ENCODE measurements at regions not wholly inside any gene's neighbourhood (a gene's known extent, or its start where the extent isn't known, plus 50 kb on each side); places are given as distances from the start of the nearest gene placed in this dataset.

DNA sequence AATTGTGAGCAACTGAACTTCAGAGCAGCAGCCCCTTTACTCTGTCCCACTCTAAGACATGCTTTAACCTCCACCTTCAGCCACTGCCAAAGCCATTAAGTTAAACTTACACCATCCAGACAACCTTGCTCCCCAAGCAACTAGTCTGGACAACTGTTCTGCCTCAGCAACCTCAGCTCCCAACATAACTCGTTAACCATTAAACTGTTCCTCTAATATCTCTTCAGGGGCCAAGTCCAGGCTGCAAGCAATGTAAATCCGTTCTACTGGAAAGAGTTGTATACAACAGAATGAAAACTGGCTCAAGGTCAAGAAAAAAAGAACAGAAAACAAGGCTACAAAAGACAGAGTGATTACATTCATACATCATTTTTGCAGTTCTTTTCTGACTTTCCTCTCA lies 131.7 kb upstream of the TARS1 start:
- no TSS peak for BruUV-seq (replicated peaks)
- dilution Hi-C loops (cut with MboI; ENCODE audit: extremely low pct_ligation_motif_present, low sequenced_read_pairs) = no loop called here
- intact Hi-C loops (cut with micrococcal nuclease) = loop anchor here (10.0 kb wide), 1 partner anchor 824 kb away; no protein-coding TSS in a partner anchor
- H3K9ac ChIP-seq (replicated peaks; ENCODE audit: extremely low read depth, insufficient read depth, low read length) = no peak overlapping the region
- no peaks in the 10 kb centered on the region for H3K27me3 ChIP-seq (ENCODE audit: control insufficient read depth in 2 of 2, insufficient read depth in 2 of 2, low read length in 2 of 2)
- H3K4me2 ChIP-seq (ENCODE audit: insufficient read depth, low read length) = no peak overlapping the region
- ChIA-PET CTCF (interaction anchor here (0.8 to 2.3 kb wide), 4 partner anchors 9 to 24 kb away, joined by 3 to 10 read pairs (median 3); no protein-coding TSS in a partner anchor), POLR2A (no interaction called here)
- H3K4me3 ChIP-seq (replicated peaks in 1 of 3; ENCODE audit: insufficient read depth in 1 of 3, low read depth in 1 of 3, low read length in 3 of 3) = no peak overlapping the region
- no peak for TF ChIP-seq MYC (IDR thresholded peaks at IDR 0.05; ENCODE audit: low read depth, low read length)
- no peak for TF ChIP-seq GATA2 (IDR thresholded peaks at IDR 0.05; ENCODE audit: insufficient read depth, insufficient read length, low read depth, low read length)
- TF ChIP-seq, protein P1, sequence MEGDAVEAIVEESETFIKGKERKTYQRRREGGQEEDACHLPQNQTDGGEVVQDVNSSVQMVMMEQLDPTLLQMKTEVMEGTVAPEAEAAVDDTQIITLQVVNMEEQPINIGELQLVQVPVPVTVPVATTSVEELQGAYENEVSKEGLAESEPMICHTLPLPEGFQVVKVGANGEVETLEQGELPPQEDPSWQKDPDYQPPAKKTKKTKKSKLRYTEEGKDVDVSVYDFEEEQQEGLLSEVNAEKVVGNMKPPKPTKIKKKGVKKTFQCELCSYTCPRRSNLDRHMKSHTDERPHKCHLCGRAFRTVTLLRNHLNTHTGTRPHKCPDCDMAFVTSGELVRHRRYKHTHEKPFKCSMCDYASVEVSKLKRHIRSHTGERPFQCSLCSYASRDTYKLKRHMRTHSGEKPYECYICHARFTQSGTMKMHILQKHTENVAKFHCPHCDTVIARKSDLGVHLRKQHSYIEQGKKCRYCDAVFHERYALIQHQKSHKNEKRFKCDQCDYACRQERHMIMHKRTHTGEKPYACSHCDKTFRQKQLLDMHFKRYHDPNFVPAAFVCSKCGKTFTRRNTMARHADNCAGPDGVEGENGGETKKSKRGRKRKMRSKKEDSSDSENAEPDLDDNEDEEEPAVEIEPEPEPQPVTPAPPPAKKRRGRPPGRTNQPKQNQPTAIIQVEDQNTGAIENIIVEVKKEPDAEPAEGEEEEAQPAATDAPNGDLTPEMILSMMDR (IDR thresholded peaks at IDR 0.05; ENCODE audit: extremely low read depth in 1 of 2, insufficient read depth in 1 of 2, low read depth in 1 of 2, low read length in 2 of 2) = no peak
- no peaks in the 10 kb centered on the region for H3K79me2 ChIP-seq (ENCODE audit: control insufficient read depth, insufficient read depth, low read length)
- no peaks in the 10 kb centered on the region for H3K4me1 ChIP-seq (ENCODE audit: control insufficient read depth, extremely low read depth, insufficient read depth, low read length)
- no peaks in the 10 kb centered on the region for H4K20me1 ChIP-seq (replicated peaks; ENCODE audit: control insufficient read depth, extremely low read depth, insufficient read depth, low read length)
- H2AFZ ChIP-seq (ENCODE audit: low read depth, low read length) = no peak overlapping the region
- no peak overlapping the region for H3K27ac ChIP-seq (ENCODE audit: insufficient read depth, low read depth, low read length)
- H3K9me1 ChIP-seq (replicated peaks; ENCODE audit: control insufficient read depth, extremely low read depth, insufficient read depth, low read length) = no peaks in the 10 kb centered on the region
- no peaks in the 10 kb centered on the region for H3K9me3 ChIP-seq (replicated peaks; ENCODE audit: control insufficient read depth, insufficient read depth, low read length)
- DNase-seq (ENCODE audit: low read depth, low spot score) = no peak
- FAIRE-seq = no peak
- no peaks in the 10 kb centered on the region for H3K36me3 ChIP-seq (ENCODE audit: control insufficient read depth in 2 of 2, extremely low read depth in 1 of 2, insufficient read depth in 2 of 2, low read length in 2 of 2)

DNA sequence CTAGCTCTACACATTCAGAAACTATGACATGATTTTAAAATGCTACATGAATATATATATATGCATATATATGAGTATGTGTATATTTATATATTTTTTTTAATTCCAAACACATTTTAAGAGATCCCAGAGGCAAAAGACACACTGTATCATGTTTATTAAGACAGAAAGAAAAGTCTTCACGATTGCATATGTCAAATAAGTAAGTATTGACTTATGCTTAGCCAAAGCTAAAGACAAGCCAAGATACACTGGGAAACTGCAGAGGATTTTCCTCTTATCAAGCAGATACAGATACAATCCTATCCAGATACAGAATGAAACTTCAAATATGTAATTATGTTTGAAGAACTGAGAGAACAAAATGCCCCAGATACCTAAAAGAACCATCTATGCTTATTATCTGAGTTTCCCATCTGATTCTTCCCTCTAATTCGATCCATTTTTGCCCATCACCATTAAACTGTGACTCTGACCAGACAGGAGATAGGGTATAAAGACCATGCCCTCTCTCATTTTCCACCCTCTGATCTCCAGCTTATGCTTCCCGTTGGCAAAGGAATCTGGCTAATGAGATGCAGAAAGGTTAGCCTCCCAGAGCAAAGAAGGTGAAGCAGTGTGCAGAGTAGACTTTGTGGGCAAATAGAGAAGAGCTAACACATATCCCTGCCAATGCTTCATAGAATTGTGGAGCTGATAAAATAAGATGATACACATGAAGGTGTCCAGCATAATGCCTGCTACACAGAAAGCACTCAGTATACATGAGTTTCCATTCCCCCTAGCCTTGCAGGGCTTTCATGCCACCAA lies 131.0 kb upstream of the TARS1 start:
- no peaks in the 10 kb centered on the region for H3K9me1 ChIP-seq (replicated peaks; ENCODE audit: control insufficient read depth, extremely low read depth, insufficient read depth, low read length)
- DNase-seq (ENCODE audit: low read depth, low spot score) (no peak), FAIRE-seq (no peak)
- ChIA-PET POLR2A (no interaction called here), CTCF (interaction anchor here (0.9 to 2.3 kb wide), 4 partner anchors 10 to 600 kb away, joined by 3 to 10 read pairs (median 3); no protein-coding TSS in a partner anchor)
- H3K4me1 ChIP-seq (ENCODE audit: control insufficient read depth, extremely low read depth, insufficient read depth, low read length) = no peaks in the 10 kb centered on the region
- no peak overlapping the region for H3K27ac ChIP-seq (ENCODE audit: insufficient read depth, low read depth, low read length)
- intact Hi-C loops (cut with micrococcal nuclease) (loop anchor here (10.0 kb wide), 1 partner anchor 825 kb away; no protein-coding TSS in a partner anchor), dilution Hi-C loops (cut with MboI; ENCODE audit: extremely low pct_ligation_motif_present, low sequenced_read_pairs) (no loop called here)
- H3K27me3 ChIP-seq (ENCODE audit: control insufficient read depth in 2 of 2, insufficient read depth in 2 of 2, low read length in 2 of 2) = no peaks in the 10 kb centered on the region
- H3K9ac ChIP-seq (replicated peaks; ENCODE audit: extremely low read depth, insufficient read depth, low read length) = no peak overlapping the region
- no peak overlapping the region for H3K4me2 ChIP-seq (ENCODE audit: insufficient read depth, low read length)
- H2AFZ ChIP-seq (ENCODE audit: low read depth, low read length) = no peak overlapping the region
- no TSS peak for BruUV-seq (replicated peaks)
- H3K4me3 ChIP-seq (replicated peaks in 1 of 3; ENCODE audit: insufficient read depth in 1 of 3, low read depth in 1 of 3, low read length in 3 of 3) = no peak overlapping the region
- no peak for TF ChIP-seq POLR2A (IDR thresholded peaks at IDR 0.05; ENCODE audit: low read depth, low read length)
- no peak for TF ChIP-seq POLR2AphosphoS5 (IDR thresholded peaks at IDR 0.05; ENCODE audit: insufficient read depth, low read depth, low read length)
- TF ChIP-seq, protein P1 (IDR thresholded peaks at IDR 0.05; ENCODE audit: extremely low read depth in 1 of 2, insufficient read depth in 1 of 2, low read depth in 1 of 2, low read length in 2 of 2) = no peak
- no peak for TF ChIP-seq JUN (IDR thresholded peaks at IDR 0.05; ENCODE audit: borderline replicate concordance, insufficient read depth, insufficient read length, low read depth)
- TF ChIP-seq GATA2 (IDR thresholded peaks at IDR 0.05; ENCODE audit: insufficient read depth, insufficient read length, low read depth, low read length) = no peak
- TF ChIP-seq, protein P2, sequence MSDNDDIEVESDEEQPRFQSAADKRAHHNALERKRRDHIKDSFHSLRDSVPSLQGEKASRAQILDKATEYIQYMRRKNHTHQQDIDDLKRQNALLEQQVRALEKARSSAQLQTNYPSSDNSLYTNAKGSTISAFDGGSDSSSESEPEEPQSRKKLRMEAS (IDR thresholded peaks at IDR 0.05; ENCODE audit: insufficient read depth, insufficient read length) = no peak
- no peak for TF ChIP-seq FOS (IDR thresholded peaks at IDR 0.05; ENCODE audit: borderline replicate concordance, insufficient read depth, low read length)
- no peak for TF ChIP-seq MYC (IDR thresholded peaks at IDR 0.05; ENCODE audit: low read depth, low read length)
- no peak for TF ChIP-seq EZH2 (IDR thresholded peaks at IDR 0.05; ENCODE audit: borderline replicate concordance, low read depth, low read length, severe bottlenecking)
- H3K79me2 ChIP-seq (ENCODE audit: control insufficient read depth, insufficient read depth, low read length) = no peaks in the 10 kb centered on the region
- H3K9me3 ChIP-seq (replicated peaks; ENCODE audit: control insufficient read depth, insufficient read depth, low read length) = no peaks in the 10 kb centered on the region
- no peaks in the 10 kb centered on the region for H3K36me3 ChIP-seq (ENCODE audit: control insufficient read depth in 2 of 2, extremely low read depth in 1 of 2, insufficient read depth in 2 of 2, low read length in 2 of 2)
- H4K20me1 ChIP-seq (replicated peaks; ENCODE audit: control insufficient read depth, extremely low read depth, insufficient read depth, low read length) = no peaks in the 10 kb centered on the region

Measured in endothelial cell of umbilical vein (primary cell).